GM21360 (cell line): ENCODE measurements at regions not wholly inside any gene's neighbourhood (a gene's known extent, or its start where the extent isn't known, plus 50 kb on each side); places are given as distances from the start of the nearest gene placed in this dataset.
"Not testable (repeated sequence)": the region's sequence is repeated elsewhere in the genome, so short reads cannot be mapped to it uniquely, and the experiment has no call there.

Source experiments
- ATAC-seq: cut with Tn5 transposase; IDR thresholded peaks from one replicate; pipeline ENCODE4 v1.9.1; 2021; ENCODE audit warnings: mild to moderate bottlenecking, moderate library complexity; ENCODE audit not compliant: unreplicated experiment

DNA sequence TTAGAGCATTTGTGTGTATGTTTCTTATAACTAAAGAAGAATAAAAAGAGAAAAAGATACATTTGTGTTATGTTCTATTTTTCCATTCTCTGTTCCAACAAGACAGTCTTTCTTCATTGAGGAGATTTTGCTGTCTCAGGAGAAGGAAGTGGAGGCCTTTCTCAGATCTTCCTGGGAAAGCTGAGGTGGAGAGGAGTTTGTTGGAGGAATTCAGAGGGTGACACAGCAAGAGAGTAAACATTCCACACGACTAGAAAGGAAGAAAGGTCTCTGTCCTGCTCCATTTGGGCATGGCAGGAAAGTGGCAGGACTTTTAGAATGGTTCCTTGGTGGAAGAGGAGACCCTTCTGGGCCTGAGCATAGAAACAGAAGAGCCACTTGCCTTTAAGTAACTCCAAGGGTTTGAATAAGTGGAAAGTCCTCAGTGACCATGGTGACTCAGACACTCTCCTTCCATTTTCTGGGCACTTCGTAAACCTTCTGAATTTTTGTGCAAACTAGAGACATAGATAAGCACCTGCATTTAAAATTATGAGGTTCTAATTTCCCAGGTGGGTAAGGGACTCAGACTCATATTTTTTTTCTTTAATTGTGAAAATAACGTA lies 52.3 kb upstream of the COL5A2 start:
- no peak for ATAC-seq

DNA sequence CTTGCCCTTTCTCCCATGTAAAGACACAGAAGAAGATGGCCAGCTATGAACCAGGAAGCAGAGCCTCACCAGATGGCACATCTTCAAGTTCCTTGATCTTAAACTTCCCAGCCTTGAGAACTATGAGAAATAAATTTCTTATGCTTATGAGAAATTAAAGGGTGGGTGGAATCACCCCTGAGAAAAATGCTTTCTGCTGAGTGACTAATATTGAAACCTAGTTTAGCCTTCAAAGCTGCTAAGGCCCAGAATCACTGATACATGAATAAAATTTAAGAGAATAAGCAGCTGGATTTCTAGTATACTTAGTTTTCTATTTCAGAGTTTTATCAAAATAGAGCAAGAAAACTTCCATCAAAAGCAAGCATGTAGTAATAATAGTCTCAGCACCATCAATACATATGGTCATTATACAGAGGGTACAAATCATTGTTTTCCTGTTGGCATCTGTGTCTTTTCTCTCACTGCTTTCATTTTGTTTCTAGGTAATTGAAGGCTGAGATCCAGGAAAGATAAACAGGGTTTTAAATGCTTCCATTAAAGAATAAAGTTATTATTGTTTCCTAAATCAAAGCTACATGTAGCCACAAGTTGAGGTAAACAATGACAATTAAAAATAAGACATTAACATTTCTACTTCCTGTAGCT lies 53.3 kb upstream of the COL5A2 start:
- peak; percentile 92 for ATAC-seq

DNA sequence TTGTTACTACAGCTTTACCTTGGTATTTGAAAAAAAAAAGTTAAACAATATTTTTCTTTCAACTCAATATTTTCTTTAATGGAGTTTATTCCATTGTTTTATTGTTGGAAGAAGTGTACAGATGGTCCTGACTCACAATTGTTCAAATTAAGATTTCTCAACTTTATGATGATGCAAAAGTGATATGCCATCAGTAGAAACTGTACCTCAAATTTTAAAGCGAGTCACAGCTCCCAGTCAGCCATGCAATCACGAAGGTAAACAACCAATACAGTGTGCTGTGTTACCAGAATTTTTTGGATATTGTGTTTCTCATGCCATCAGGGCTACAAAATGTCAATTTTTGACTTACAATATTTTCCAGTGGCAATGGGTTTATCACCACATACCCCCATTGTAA lies 54.0 kb upstream of the COL5A2 start:
- no peak for ATAC-seq

DNA sequence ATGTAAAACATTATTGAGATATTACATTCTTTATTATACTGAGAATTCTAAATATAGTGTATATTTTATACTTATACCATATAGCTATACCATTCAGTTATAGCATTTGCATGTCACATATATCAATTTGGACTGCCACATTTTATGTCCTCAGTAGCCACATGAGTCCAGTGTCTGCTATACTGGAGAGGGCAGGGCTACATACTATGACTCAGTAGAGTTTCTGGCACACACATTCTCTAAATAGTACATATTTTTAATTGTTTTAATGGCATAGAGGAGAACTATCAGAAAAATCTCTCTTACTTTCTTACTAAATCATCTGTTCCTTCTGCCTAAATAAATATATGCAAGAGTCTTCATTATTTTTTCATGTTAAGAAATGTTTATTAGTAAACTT lies 55.4 kb upstream of the COL5A2 start:
- ATAC-seq: no peak

DNA sequence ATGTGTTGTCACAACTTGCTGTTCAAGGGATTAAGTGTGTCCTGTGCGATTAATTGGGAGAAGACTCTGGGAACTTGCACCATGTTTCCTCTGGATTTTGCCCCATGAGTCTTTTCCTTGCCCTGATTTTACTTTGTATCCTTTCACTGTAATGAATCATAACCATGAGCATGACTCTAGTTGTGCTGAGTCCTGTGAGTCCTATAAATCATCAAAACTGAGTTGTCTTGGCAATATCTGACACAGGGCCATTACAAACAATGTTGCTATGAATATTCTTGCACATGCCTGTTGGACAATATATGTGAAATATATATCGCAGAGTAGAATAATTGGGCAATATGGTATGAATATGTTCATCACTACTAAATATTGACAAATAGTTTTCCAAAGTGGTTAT lies 56.5 kb upstream of the COL5A2 start:
- ATAC-seq: no peak

DNA sequence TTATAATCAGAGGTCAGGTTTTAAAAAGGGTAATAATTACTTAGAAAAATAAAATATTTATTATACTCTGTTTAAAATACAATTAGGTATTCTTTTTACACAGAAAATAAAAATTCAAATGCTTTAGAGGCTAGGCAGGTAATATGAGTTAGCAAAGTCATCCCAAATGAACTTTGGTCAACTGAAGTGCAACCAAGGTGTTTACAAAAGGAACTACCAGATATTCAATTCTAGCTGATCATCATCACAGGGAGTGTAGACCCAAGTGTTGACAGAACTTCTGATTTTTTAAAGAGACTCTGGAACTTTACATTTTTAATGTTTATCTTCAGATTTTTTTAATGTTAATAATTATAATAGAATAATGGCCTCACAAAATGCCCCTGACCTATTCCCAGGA lies 59.3 kb upstream of the COL5A2 start:
- ATAC-seq: no peak

DNA sequence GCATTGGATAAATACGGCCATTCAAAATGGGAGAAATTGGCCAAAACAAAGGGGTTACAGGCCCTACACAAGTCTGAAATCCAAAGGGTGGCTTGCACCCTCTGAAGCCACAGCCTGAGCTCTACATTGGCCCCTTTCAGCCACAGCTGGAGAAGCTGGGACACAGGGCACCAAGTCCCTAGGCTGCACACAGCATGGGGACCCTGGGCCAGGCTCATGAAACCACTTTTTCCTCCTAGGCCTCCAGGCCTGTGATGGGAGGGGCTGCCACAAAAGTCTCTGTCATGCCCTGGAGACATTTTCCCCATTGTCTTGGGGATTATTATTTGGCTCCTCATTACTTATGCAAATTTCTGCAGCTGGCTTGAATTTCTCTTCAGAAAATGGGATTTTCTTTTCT lies 64.3 kb upstream of the COL5A2 start:
- ATAC-seq: not testable (repeated sequence)

DNA sequence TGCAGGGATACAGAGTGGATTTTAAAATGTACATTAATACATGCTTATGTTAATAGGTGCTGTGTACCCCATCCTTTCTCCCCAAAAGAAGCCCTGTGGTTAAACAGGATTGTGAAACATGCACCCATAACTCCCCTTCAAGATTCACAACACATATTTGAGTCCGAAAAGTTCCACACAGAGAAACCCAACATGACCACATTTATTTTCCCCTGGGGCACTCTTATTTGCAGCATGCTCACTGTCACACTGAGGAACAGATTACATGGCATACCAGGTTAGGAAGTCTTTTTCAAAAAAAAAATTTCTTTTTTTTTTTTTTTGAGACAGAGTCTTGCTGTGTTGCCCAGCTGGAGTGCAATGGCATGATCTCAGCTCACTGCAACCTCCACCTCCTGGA lies 67.7 kb upstream of the COL5A2 start:
- no peak for ATAC-seq

DNA sequence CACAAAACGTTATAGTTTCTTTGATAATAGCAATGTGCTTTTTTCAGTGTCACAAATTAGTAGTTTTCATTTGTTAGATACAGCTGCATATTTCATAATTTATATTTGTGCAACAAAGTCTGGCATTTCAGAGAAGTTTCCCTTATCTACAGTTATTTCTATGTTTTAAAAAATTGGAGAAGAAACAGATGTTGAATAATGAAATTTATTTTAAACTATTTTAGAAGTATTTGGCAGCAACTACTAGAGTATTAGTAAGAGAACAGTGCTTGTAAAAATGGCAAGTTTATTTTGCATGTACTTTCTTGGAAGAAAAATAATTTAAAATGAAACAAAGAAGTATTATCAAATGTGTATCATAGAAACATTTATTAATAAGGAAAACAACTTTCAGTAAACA lies 68.6 kb upstream of the COL5A2 start:
- ATAC-seq: no peak

DNA sequence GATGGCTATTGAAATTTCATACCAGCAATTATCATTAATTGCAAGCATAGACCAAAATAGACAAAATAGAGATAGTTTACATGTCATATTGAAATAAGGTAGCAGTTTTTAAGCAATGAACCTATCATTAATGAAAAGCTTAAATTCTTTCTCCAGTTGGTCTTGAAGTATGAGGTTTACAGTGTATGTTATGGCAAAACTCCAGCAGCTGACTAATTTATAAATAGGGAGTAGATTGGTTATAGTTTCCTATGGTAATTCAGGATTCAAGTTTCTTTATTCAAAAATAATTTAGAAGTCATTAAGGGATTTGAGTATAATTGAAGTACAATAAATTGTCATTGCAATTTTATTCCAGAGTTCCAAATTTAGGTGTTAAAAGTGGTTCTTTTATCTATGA lies 69.6 kb upstream of the COL5A2 start:
- no peak for ATAC-seq

DNA sequence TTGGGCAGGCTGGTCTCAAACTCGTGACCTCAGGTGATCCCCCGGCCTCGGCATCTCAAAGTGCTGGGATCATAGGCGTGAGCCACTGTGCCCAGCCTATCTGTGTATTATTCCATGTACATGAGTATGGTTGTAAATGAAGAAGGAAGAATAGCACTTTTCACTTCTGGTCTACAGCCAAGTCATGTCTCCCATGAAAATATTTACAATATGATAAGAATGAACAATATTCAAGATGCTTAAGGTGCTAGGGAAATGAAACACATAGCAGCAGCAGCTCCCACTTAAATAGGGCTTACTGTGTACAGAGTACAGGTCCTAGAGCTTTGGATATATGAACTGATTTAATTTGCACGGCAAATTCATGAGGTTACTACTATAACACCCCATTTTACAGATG lies 70.3 kb upstream of the COL5A2 start:
- ATAC-seq: no peak

DNA sequence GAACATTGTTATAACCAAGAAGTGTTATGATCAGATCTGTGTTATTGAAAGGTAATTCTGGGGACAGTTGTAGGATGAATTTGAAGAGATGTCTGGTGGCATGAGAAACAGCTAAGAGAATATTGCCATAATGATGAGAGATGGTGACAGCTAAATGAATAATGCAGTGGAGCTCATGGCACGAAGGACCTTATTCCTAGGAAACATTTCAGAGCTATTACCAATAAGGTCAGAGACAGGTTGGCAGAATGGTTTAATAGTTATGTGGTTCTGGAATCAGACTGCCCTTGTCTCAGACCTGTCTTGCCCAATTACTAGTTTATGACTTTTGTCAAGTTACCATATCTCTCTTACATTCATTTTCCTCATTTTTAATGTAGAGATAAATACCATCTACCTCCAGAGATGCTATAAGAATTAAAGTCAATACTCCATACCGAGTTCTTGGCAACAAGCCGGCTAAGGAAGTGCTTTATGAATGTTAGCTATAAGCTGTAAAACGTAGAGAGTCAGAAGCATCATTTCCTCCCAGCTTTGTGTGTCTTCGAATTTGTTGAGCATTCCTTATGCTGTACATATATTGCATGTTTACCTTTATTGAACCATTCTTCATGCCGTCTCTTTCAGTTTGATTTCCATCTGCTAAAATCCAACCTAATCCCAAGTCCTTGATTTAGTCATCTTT lies 73.6 kb upstream of the COL5A2 start:
- ATAC-seq: no peak

DNA sequence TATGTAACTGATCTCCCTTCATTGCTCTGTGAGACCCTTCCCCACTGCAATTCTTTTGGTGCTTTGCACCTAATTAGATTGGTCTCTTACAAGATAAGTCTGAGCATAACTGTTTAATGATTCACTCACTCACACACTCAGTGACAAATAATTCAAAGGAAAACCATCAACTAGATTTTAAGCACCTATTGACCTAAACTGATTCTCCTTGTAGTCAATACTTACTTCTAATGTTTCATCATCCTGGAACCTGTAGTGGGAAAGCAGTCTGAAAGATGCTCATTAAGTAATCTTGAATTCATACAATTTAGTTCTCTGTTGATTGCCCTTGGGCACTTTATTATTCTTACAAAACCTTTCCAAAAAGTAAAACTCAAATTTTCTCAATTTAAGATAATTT lies 74.3 kb upstream of the COL5A2 start:
- ATAC-seq: no peak

DNA sequence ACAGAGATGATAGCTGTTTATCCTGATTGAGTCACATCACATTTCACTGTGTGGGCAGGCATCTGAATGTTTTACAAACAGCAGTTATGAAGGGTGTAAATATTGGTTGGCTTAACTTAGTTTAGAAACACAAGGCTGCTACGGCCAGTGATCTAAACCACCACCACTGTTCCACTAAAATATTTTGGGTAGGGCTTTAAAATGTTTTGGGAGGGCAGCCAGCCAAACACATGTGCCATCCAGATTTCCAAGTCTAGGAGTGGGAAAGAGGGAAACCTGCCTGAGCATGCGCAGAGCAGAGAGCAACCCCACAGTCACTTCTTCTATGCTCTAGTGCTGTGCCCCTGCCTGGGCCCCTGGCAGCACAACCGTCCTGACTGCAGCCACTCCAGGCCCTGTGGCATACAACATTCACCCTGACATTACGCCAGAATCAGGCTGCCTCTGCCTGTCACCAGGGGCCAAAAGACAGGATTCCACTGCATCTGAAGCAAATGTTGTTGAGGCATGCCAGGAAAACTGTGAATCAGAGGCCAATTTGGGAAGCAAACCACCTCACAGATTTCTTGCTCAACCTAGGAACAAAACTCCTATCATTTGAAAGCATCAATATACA lies 74.8 kb upstream of the COL5A2 start:
- no peak for ATAC-seq

DNA sequence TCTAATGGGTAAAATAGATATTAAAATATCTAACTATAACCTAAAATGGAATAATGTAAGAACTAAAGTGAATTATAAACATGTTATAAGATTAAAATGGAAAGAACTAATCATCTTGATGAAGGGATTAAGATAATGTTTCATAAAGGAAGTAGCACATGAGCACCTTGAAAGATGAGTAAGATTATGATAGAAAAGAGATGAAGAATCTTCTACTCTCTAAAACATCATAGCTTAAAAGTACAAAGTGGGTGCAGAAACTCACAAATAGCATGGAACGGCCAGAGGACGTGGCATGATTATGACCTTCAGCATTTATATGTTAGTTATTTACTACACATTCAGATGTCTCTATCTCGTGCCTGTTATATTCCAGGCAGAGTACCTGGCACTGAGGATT lies 76.2 kb upstream of the COL5A2 start:
- no peak for ATAC-seq

DNA sequence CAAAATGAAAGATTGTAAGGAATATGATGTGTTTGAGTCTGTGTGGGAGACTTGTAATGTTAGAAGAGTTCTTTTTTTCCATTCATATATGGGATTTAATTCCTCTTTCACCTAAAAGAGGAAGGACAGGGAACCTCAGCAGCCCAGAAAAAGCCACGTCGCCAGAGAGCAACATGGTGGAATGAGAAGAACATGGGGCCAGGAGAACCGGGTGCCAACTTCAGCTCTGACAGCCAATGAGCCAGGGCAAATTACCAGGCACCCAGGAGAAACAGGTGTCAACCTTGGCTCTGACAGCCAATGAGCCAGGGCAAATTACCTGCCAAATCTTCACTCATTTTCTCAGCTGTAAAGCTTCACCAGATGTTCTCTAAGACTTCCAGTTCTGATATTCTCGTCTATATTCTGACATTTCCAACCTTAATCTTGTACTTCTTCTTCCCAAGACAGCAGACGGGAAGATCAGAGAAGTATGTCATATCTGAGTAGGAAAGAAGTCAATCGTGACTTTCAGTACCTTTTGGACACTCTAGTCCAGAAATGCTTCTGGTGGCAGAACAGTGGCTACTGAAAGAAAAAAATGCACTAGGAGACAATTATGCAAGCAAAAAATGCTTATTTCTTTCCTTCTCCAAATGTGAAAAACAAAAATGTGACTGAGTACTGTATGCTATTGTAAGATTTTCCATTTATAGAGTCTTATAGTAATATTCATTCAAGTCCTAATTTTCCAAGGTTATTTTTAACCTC lies 79.2 kb upstream of the COL5A2 start:
- ATAC-seq: no peak

DNA sequence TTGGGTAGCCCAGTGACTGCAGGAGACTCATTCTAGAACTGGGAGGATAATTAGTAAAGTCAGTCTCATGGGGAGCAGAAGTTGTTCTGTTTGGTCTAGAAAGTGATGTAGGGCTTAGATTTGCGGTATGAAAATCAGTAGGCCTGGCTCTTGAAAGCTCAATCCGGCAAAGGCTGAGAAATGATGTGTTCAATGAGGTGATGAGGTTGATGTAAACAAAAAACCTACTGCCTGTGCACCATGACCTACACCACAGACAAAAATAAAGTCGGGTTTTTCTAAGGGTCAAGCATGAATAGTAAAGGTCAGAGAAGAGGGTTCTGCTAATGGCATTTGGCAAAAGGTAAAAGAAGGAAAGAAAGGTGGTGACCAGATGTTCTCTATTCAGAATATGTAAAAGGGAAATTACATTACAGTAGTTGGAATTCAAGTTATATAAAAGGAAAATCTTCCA lies 80.8 kb upstream of the COL5A2 start:
- no peak for ATAC-seq

DNA sequence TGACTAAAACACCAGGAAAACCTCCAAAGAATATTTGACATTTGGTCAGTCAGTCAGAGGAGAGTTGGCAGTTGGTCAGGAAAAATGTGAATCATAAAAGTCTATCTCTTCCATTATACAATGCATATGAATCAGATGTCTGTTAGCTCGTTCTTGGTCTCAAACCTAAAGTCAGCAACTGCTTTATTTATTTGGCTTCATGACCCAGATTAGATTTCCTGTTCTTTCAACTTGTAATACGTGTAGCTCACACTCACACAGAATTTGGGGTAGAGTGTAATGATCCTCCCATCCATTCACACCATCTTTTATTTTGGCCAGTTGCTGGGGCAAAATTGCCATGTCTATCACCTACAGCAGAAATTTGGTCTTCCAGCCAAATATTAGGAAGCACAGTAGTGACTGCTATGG lies 81.9 kb upstream of the COL5A2 start:
- no peak for ATAC-seq

DNA sequence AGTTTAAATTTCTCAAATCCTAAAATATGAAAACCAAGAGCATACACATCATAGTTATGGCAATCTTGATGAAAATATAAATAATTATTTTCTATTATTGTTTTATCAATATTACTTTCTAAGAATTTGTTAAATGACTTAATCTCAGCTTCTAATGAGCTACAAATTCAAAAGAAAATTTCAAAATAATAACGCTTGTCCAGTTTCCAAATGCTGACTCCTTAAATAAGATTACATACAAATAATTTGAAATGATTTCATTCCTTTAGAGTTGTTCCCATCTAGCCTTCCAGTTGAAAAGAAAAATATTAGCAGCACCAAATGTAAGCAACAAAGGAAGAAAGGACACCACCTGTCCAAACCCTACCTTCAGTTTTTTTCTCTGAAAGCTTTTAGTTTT lies 82.4 kb upstream of the COL5A2 start:
- ATAC-seq: no peak

DNA sequence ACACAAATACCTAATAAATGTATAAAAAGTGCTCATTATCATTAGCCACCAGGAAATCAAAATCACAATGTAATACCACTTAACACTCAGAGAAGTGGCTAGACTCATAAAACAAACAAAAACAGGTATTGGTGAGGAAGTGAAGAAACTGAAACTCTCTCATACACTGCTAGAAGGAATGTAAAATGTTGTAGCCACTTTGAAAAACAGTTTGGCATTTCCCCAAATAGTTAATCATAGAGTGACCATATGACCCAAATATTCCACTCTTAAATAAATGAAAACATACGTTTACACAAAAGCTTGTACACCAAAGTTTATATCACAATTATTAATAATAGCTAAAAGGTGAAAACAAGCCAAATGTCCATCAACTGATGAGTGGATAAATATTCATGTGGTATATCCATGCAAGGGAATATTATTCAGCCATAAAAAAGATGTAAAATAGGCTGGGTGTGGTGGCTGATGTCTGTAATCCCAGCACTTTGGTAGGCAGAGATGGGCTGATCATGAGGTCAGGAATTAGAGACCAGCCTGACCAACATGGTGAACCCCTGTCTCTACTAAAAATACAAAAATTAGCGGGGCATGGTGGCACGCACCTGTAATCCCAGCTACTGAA lies 86.2 kb upstream of the COL5A2 start:
- no peak for ATAC-seq

DNA sequence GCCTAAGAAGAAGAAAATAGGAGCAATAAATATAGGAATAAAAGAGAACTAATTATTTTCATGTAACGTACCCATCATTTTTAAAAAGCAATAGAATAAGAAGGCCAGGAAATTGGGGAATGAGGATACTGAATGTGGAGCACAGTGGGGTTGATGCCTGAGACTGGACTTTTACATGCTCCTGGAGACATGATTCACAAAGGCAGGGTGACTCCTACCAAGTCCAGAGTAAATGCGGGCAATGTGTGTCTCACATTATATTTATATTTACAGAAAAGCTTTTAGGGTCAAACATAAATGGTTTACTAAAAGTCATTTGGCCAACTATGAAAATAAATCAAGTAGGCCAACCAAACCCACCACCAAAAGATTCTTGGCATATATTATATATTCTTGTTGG lies 87.9 kb upstream of the COL5A2 start:
- no peak for ATAC-seq
